HEK293T (cell line): ENCODE measurements at regions not wholly inside any gene's neighbourhood (a gene's known extent, or its start where the extent isn't known, plus 50 kb on each side); places are given as distances from the start of the nearest gene placed in this dataset.

ENCODE experiments used
- ARNT ChIP-seq: fragments of 450-650 bp; IDR thresholded peaks from 2 replicates; pipeline ENCODE4 v1.6.1; 2017; ENCODE audit warnings: mild to moderate bottlenecking
- BHLHE40 ChIP-seq: fragments of 450-650 bp; IDR thresholded peaks from 2 replicates; pipeline ENCODE4 v1.6.1; 2016; ENCODE audit warnings: mild to moderate bottlenecking, moderate library complexity, borderline replicate concordance
- ELF4 ChIP-seq: fragments of 450-650 bp; IDR thresholded peaks from 2 replicates; pipeline ENCODE4 v1.6.1; 2017; ENCODE audit warnings: antibody characterized with exemption
- FOXA1 ChIP-seq: fragments of 450-650 bp; IDR thresholded peaks from 2 replicates; pipeline ENCODE4 v1.6.1; 2016; ENCODE audit warnings: mild to moderate bottlenecking
- FOXK2 ChIP-seq: fragments of 450-650 bp; IDR thresholded peaks from 2 replicates; pipeline ENCODE4 v1.6.1; 2016; ENCODE audit warnings: mild to moderate bottlenecking
- FOXM1 ChIP-seq: fragments of 450-650 bp; IDR thresholded peaks from 2 replicates; pipeline ENCODE4 v1.6.1; 2017; ENCODE audit warnings: mild to moderate bottlenecking, borderline replicate concordance
- HDGF ChIP-seq: fragments of 450-650 bp; IDR thresholded peaks from 2 replicates; pipeline ENCODE4 v1.6.1; 2017; ENCODE audit warnings: antibody characterized with exemption, borderline replicate concordance
- L3MBTL2 ChIP-seq: fragments of 450-650 bp; conservative IDR thresholded peaks from 2 replicates; pipeline ENCODE4 v1.6.1; 2016; ENCODE audit warnings: mild to moderate bottlenecking
- LEF1 ChIP-seq: fragments of 450-650 bp; IDR thresholded peaks from 2 replicates; pipeline ENCODE4 v1.6.1; 2017; ENCODE audit warnings: mild to moderate bottlenecking, borderline replicate concordance
- SP1 ChIP-seq: fragments of 450-650 bp; IDR thresholded peaks from 2 replicates; pipeline ENCODE4 v1.6.1; 2017
- TARDBP ChIP-seq: fragments of 450-650 bp; IDR thresholded peaks from 2 replicates; pipeline ENCODE4 v1.6.1; 2016
- ZNF384 ChIP-seq: fragments of 450-650 bp; IDR thresholded peaks from 2 replicates; pipeline ENCODE4 v1.6.1; 2016
- TF ChIP-seq, protein P1 (sequence below): fragments of 450-650 bp; IDR thresholded peaks from 2 replicates; pipeline ENCODE4 v1.6.1; 2016

- TF ChIP-seq LEF1, result no peak
- TF ChIP-seq ARNT, result no peak
- TF ChIP-seq L3MBTL2, result no peak
- TF ChIP-seq SP1, result no peak
- TF ChIP-seq TARDBP, result no peak
- TF ChIP-seq FOXA1, result no peak
- TF ChIP-seq FOXK2, result no peak
- no peak for TF ChIP-seq HDGF
- no peak for TF ChIP-seq FOXM1
- TF ChIP-seq, protein P1, sequence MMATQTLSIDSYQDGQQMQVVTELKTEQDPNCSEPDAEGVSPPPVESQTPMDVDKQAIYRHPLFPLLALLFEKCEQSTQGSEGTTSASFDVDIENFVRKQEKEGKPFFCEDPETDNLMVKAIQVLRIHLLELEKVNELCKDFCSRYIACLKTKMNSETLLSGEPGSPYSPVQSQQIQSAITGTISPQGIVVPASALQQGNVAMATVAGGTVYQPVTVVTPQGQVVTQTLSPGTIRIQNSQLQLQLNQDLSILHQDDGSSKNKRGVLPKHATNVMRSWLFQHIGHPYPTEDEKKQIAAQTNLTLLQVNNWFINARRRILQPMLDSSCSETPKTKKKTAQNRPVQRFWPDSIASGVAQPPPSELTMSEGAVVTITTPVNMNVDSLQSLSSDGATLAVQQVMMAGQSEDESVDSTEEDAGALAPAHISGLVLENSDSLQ, result no peak
- no peak for TF ChIP-seq ELF4
- no peak for TF ChIP-seq ZNF384
- TF ChIP-seq BHLHE40, result no peak
Observed at GRCh38 chr2:8334866-8335325, 347.0 kb upstream of the ID2 start.
